ENCODE measurements at regions not wholly inside any gene's neighbourhood (a gene's known extent, or its start where the extent isn't known, plus 50 kb on each side); places are given as distances from the start of the nearest gene placed in this dataset.

- no peak for TF ChIP-seq CTCF (conservative IDR thresholded peaks at IDR 0.05; ENCODE audit: control insufficient read depth, insufficient read depth, low read depth, low read length)
- DNase-seq (ENCODE audit: low read depth), result no peak
- H3K4me3 ChIP-seq (ENCODE audit: control insufficient read depth, low read depth, low read length), result no peak overlapping the region
These were observed 397.4 kb downstream of the PCNX1 start for GRCh38 chr14:71304690-71305089.

GRCh38 chr14:71308671-71309070 is 401.4 kb downstream of the PCNX1 start:
- no peak for TF ChIP-seq CTCF (conservative IDR thresholded peaks at IDR 0.05; ENCODE audit: control insufficient read depth, insufficient read depth, low read depth, low read length)
- DNase-seq (ENCODE audit: low read depth), result no peak
- no peak overlapping the region for H3K4me3 ChIP-seq (ENCODE audit: control insufficient read depth, low read depth, low read length)

- DNase-seq (ENCODE audit: low read depth), result peak; percentile 15
- no peak overlapping the region for H3K4me3 ChIP-seq (ENCODE audit: control insufficient read depth, low read depth, low read length)
- peak; percentile 28 for TF ChIP-seq CTCF (conservative IDR thresholded peaks at IDR 0.05; ENCODE audit: control insufficient read depth, insufficient read depth, low read depth, low read length)
These were observed 402.5 kb downstream of the PCNX1 start for GRCh38 chr14:71309756-71310155.

- DNase-seq (ENCODE audit: low read depth), result peak; percentile 8
- no peak for TF ChIP-seq CTCF (conservative IDR thresholded peaks at IDR 0.05; ENCODE audit: control insufficient read depth, insufficient read depth, low read depth, low read length)
- H3K4me3 ChIP-seq (ENCODE audit: control insufficient read depth, low read depth, low read length), result no peak overlapping the region
These were observed 403.8 kb downstream of the PCNX1 start for GRCh38 chr14:71311061-71311460.

GRCh38 chr14:71314717-71315116 is 407.5 kb downstream of the PCNX1 start:
- DNase-seq (ENCODE audit: low read depth), result no peak
- no peak for TF ChIP-seq CTCF (conservative IDR thresholded peaks at IDR 0.05; ENCODE audit: control insufficient read depth, insufficient read depth, low read depth, low read length)
- no peak overlapping the region for H3K4me3 ChIP-seq (ENCODE audit: control insufficient read depth, low read depth, low read length)

GRCh38 chr14:71317385-71318096 is 410.3 kb downstream of the PCNX1 start:
- no peak for TF ChIP-seq CTCF (conservative IDR thresholded peaks at IDR 0.05; ENCODE audit: control insufficient read depth, insufficient read depth, low read depth, low read length)
- H3K4me3 ChIP-seq (ENCODE audit: control insufficient read depth, low read depth, low read length), result no peak overlapping the region
- peak; percentile 13 for DNase-seq (ENCODE audit: low read depth)

GRCh38 chr14:71318097-71318459 is 410.8 kb downstream of the PCNX1 start:
- no peak for DNase-seq (ENCODE audit: low read depth)

More at GRCh38 chr14:71318097-71318459, 410.8 kb downstream of the PCNX1 start:
- no peak overlapping the region for H3K4me3 ChIP-seq (ENCODE audit: control insufficient read depth, low read depth, low read length)
- TF ChIP-seq CTCF (conservative IDR thresholded peaks at IDR 0.05; ENCODE audit: control insufficient read depth, insufficient read depth, low read depth, low read length), result no peak

Data from fibroblast of mammary gland (primary cell).